ENCODE measurements at regions not wholly inside any gene's neighbourhood (a gene's known extent, or its start where the extent isn't known, plus 50 kb on each side); places are given as distances from the start of the nearest gene placed in this dataset.

GRCh38 chr14:104395276-104395675 lies 184.3 kb upstream of the C14orf180 start:
- peak overlapping the region; percentile 87 for H3K4me3 Mint-ChIP-seq
- peaks cover 0 to 48% (median 12%) of the 10 kb centered on the region in 3 donors for H3K9me3 ChIP-seq (ENCODE audit: control extremely low read depth in 1 of 3, control insufficient read depth in 2 of 3, insufficient read depth in 1 of 3, low read length in 2 of 3)
- peaks cover 66% of the 10 kb centered on the region for H3K4me1 Mint-ChIP-seq
- peak overlapping the region; percentile 75 for H3K27ac Mint-ChIP-seq
- no peaks in the 10 kb centered on the region for H3K36me3 ChIP-seq (replicated peaks in 1 of 2; ENCODE audit: control extremely low read depth in 1 of 2, control insufficient read depth in 1 of 2, extremely low read depth in 1 of 2, insufficient read depth in 2 of 2, low read length in 1 of 2)
- H3K27me3 Mint-ChIP-seq: no peaks in the 10 kb centered on the region
- H3K9ac ChIP-seq (ENCODE audit: low read length): no peak overlapping the region
- H3K79me2 ChIP-seq (ENCODE audit: control insufficient read depth, insufficient read depth, low read length): no peaks in the 10 kb centered on the region
- H4K20me1 ChIP-seq (ENCODE audit: control insufficient read depth, insufficient read depth, low read length, poor library complexity, severe bottlenecking): no peaks in the 10 kb centered on the region
- ATAC-seq (ENCODE audit: low read depth) (no peak), DNase-seq (no peak)
- no peak overlapping the region for H3K27ac ChIP-seq (ENCODE audit: low read length in 2 of 2)
- peaks cover 47 to 57% of the 10 kb centered on the region in 2 donors for H3K4me1 ChIP-seq (ENCODE audit: control insufficient read depth in 2 of 2, insufficient read depth in 2 of 2, low read length in 2 of 2)
- POLR2A ChIA-PET: no interaction called here
- H3K4me2 ChIP-seq (replicated peaks; ENCODE audit: low read depth, low read length, poor library complexity, severe bottlenecking): peak overlapping the region; percentile 74
- intact Hi-C loops (cut with micrococcal nuclease): no loop called here
- peaks cover 0 to 5% (median 1%) of the 10 kb centered on the region in 4 experiments for H3K27me3 ChIP-seq (replicated peaks in 1 of 4; ENCODE audit: control extremely low read depth in 1 of 4, control insufficient read depth in 3 of 4, insufficient read depth in 4 of 4, low read length in 3 of 4)
- CTCF ChIA-PET: no interaction called here
- WGBS (ENCODE audit: insufficient coverage): 60% methylated on average over 2 of the region's 6 CpGs
- H3K4me3 ChIP-seq (ENCODE audit: control extremely low read depth in 1 of 5, extremely low read depth in 1 of 5, insufficient read depth in 1 of 5, low read depth in 2 of 5, low read length in 4 of 5): no peak overlapping the region
- no peak for TF ChIP-seq EZH2 (IDR thresholded peaks at IDR 0.05; ENCODE audit: borderline replicate concordance, insufficient read depth, low read depth, low read length, poor library complexity, severe bottlenecking)
- no peak for TF ChIP-seq CTCF (IDR thresholded peaks at IDR 0.05)
- H2AFZ ChIP-seq (ENCODE audit: insufficient read depth, low read depth, low read length, poor library complexity, severe bottlenecking): no peak overlapping the region
- peaks cover 10% of the 10 kb centered on the region for H3K9me3 Mint-ChIP-seq (ENCODE audit: insufficient read depth)

- no peak overlapping the region for H3K27ac ChIP-seq (ENCODE audit: low read length in 2 of 2)
- peaks cover 0 to 5% (median 1%) of the 10 kb centered on the region in 4 experiments for H3K27me3 ChIP-seq (replicated peaks in 1 of 4; ENCODE audit: control extremely low read depth in 1 of 4, control insufficient read depth in 3 of 4, insufficient read depth in 4 of 4, low read length in 3 of 4)
- no peak overlapping the region for H3K4me3 ChIP-seq (ENCODE audit: control extremely low read depth in 1 of 5, extremely low read depth in 1 of 5, insufficient read depth in 1 of 5, low read depth in 2 of 5, low read length in 4 of 5)
- TF ChIP-seq EZH2 (IDR thresholded peaks at IDR 0.05; ENCODE audit: borderline replicate concordance, insufficient read depth, low read depth, low read length, poor library complexity, severe bottlenecking): no peak
- no peak for TF ChIP-seq CTCF (IDR thresholded peaks at IDR 0.05)
- H3K79me2 ChIP-seq (ENCODE audit: control insufficient read depth, insufficient read depth, low read length): no peaks in the 10 kb centered on the region
- peaks cover 45 to 55% of the 10 kb centered on the region in 2 donors for H3K4me1 ChIP-seq (ENCODE audit: control insufficient read depth in 2 of 2, insufficient read depth in 2 of 2, low read length in 2 of 2)
- intact Hi-C loops (cut with micrococcal nuclease): no loop called here
- no peak overlapping the region for H2AFZ ChIP-seq (ENCODE audit: insufficient read depth, low read depth, low read length, poor library complexity, severe bottlenecking)
- no peak for ATAC-seq (ENCODE audit: low read depth)
- DNase-seq: no peak
- ChIA-PET POLR2A (no interaction called here), CTCF (no interaction called here)
- H3K4me3 Mint-ChIP-seq: peak overlapping the region; percentile 87
- H3K9ac ChIP-seq (ENCODE audit: low read length): no peak overlapping the region
- H4K20me1 ChIP-seq (ENCODE audit: control insufficient read depth, insufficient read depth, low read length, poor library complexity, severe bottlenecking): no peaks in the 10 kb centered on the region
- peaks cover 10% of the 10 kb centered on the region for H3K9me3 Mint-ChIP-seq (ENCODE audit: insufficient read depth)
- H3K4me2 ChIP-seq (replicated peaks; ENCODE audit: low read depth, low read length, poor library complexity, severe bottlenecking): no peak overlapping the region
- WGBS (ENCODE audit: insufficient coverage): 94% methylated on average over 30 of the region's 30 CpGs
- H3K9me3 ChIP-seq (ENCODE audit: control extremely low read depth in 1 of 3, control insufficient read depth in 2 of 3, insufficient read depth in 1 of 3, low read length in 2 of 3): peaks cover 0 to 43% (median 12%) of the 10 kb centered on the region in 3 donors
- no peaks in the 10 kb centered on the region for H3K36me3 ChIP-seq (replicated peaks in 1 of 2; ENCODE audit: control extremely low read depth in 1 of 2, control insufficient read depth in 1 of 2, extremely low read depth in 1 of 2, insufficient read depth in 2 of 2, low read length in 1 of 2)
- H3K27me3 Mint-ChIP-seq: no peaks in the 10 kb centered on the region
- H3K4me1 Mint-ChIP-seq: peaks cover 62% of the 10 kb centered on the region
- H3K27ac Mint-ChIP-seq: peak overlapping the region; percentile 75
Measured at GRCh38 chr14:104395941-104396681, 183.5 kb upstream of the C14orf180 start.
